Gastrocnemius medialis (tissue), 4 donors: ENCODE measurements at regions not wholly inside any gene's neighbourhood (a gene's known extent, or its start where the extent isn't known, plus 50 kb on each side); places are given as distances from the start of the nearest gene placed in this dataset.

ENCODE experiments used
- POLR2A ChIP-seq, 2 donors: fragments of 450-650 bp; IDR thresholded peaks; one replicate each; pipeline ENCODE4 v1.6.1; 2017; ENCODE audit warnings: antibody characterized with exemption in 2 of 2, mild to moderate bottlenecking in 2 of 2, moderate library complexity in 2 of 2
- TF ChIP-seq, protein P1 (sequence below), 5 experiments: fragments of 450-650 bp in 3 of 5; fragments of 200-600 bp in 2 of 5; sonication (generic) in 2 of 5; IDR thresholded peaks in 4 of 5; conservative IDR thresholded peaks in 1 of 5; 1 replicate in 4 of 5; 2 replicates in 1 of 5; pipeline ENCODE4 v1.5.1; 2016 to 2019; ENCODE audit warnings: antibody characterized with exemption in 5 of 5, mild to moderate bottlenecking in 3 of 5, moderate library complexity in 3 of 5

DNA sequence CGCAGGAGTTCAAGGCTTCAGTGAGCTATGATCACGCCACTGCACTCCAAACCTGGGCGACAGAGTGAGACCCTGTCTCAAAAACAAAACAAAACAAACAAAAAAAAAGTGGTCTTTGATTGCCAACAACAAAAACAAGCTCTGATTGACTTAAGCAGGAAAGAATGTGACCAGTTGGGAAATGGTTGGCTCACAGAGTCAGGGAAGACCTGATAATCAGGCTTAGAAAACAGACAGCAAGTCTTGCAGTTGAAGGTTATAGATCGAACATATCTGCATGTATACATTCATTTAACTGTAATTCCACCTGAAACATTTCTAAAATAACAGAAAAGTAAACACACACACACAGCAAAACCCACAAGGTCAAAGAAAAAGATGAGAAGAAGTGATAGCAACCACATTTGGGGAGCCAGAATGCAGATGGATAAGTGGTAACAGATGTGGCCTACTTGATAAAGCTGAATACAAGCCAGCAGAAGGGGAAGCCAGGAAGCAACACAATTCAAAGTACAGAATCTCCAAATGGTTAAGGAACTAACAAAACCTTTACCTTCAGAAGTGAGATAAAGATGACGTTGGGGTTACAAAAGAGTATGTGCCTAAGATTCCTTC lies 699.9 kb upstream of the ZNF385D start:
- TF ChIP-seq, protein P1, sequence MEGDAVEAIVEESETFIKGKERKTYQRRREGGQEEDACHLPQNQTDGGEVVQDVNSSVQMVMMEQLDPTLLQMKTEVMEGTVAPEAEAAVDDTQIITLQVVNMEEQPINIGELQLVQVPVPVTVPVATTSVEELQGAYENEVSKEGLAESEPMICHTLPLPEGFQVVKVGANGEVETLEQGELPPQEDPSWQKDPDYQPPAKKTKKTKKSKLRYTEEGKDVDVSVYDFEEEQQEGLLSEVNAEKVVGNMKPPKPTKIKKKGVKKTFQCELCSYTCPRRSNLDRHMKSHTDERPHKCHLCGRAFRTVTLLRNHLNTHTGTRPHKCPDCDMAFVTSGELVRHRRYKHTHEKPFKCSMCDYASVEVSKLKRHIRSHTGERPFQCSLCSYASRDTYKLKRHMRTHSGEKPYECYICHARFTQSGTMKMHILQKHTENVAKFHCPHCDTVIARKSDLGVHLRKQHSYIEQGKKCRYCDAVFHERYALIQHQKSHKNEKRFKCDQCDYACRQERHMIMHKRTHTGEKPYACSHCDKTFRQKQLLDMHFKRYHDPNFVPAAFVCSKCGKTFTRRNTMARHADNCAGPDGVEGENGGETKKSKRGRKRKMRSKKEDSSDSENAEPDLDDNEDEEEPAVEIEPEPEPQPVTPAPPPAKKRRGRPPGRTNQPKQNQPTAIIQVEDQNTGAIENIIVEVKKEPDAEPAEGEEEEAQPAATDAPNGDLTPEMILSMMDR (IDR thresholded peaks at IDR 0.05 in 4 of 5, conservative IDR thresholded peaks at IDR 0.05 in 1 of 5) = no peak
- TF ChIP-seq POLR2A (IDR thresholded peaks at IDR 0.05) = no peak
